T47D (cell line): ENCODE measurements at regions not wholly inside any gene's neighbourhood (a gene's known extent, or its start where the extent isn't known, plus 50 kb on each side); places are given as distances from the start of the nearest gene placed in this dataset.
"Not testable (repeated sequence)": the region's sequence is repeated elsewhere in the genome, so short reads cannot be mapped to it uniquely, and the experiment has no call there.

Experiments
- DNase-seq, 2 experiments: peaks; one replicate each; pipeline versions ENCODE4 v3.0.0 to v3.0.0-alpha.2; 2011 to 2012; ENCODE audit warnings: low read depth in 1 of 2, low spot score in 1 of 2
- JUND ChIP-seq: IDR thresholded peaks from 2 replicates; pipeline ENCODE4 v1.6.1; 2012; ENCODE audit warnings: low read depth
- in situ Hi-C: cut with HindIII; loops from 2 replicates; pipeline ENCODE4 v1.10.0; 2016; ENCODE audit warnings: low sequenced_read_pairs, low pct_unique_long_range_greater_than_20kb

DNA sequence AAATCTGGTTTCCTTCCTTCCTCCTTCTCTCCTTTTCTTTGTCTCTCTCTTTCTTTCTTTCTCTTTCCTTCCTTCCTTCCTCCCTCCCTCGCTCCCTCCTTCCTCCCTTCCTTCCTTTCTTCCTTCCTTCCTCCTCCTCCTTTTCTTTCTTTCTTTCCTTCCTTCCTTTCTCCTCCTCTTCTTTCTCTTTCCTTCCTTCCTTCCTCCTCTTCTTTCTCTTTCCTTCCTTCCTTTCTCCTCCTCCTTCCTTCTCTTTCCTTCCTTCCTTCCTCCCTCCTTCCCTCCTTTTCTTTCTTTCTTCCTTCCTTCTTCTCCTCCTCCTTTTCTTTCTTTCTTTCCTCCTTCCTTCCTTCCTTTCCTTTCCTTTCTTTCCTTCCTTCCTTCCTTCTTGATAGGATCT is 61.2 kb downstream of the VIP start:
- in situ Hi-C loops = no loop called here
- no peak for TF ChIP-seq JUND
- no peak for DNase-seq

DNA sequence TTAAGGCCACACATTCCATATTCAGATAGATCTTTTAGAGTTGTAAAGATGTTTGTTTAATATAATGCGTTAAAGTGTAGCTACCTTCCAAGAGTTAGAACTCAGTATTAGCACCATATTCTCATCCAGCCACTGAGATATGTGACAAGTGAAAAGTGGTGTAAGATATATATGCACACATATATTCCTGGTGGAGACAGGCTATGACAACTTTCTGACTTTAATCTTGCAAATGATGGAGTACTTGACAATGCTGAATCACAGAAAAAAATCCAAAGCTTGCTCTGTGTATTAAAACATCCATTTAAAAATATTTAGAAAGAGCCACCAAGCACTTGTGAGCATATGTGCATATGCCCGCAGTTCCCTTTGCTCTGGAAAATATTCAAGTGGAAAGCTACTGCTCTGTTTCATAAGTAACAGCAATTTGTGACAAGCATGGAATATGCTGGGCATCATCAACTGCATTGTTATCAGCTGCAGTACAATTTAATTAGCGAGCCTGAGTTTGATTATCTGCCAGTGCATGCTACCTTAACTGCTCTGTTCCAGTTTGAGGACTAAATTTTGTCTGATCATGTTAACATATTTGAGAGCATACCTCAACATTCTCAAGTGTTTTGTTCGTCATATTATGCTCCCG is 64.8 kb downstream of the VIP start:
- TF ChIP-seq JUND = no peak
- no peak for DNase-seq
- in situ Hi-C loops = no loop called here

DNA sequence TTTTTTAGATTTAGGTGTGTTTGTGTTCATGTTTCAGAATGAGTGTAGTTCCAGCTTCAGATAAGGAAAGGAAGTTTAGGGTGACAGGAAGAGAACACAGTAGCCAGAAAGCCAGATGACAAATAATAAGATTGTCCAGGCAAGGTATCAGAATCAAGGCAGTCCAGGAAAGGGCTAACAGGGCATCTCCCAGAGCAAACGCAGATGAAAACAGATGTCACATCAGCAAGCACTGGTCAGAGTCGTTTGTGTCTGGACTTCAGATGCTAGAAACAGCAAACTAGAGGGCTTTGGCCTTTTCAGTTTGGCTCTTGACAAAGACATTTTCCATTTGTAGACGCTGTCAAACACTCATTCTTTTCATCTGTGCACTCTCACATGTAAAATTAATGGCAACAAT is 65.5 kb downstream of the VIP start:
- DNase-seq = no peak
- in situ Hi-C loops = no loop called here
- no peak for TF ChIP-seq JUND

DNA sequence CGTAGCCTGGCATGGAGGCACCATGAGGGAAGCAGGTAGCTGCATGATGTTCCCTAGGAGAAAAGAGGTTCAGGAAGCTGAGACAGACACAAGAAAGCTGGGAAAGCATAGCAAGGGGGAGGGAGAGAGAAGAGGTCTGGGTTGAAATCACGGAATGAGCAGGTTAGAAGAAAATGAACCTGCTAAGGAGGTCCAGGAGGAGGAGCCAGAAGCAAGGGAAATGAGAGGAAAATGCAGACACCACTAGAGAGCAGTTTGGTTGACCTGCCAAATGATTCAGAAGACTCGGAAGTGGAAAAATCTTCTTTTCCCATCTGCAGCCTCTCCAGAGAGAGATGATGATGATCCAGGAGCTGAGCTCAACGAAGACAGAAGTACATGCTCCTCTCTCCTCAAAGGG is 70.9 kb downstream of the VIP start:
- DNase-seq = no peak
- in situ Hi-C loops = no loop called here
- TF ChIP-seq JUND = no peak

DNA sequence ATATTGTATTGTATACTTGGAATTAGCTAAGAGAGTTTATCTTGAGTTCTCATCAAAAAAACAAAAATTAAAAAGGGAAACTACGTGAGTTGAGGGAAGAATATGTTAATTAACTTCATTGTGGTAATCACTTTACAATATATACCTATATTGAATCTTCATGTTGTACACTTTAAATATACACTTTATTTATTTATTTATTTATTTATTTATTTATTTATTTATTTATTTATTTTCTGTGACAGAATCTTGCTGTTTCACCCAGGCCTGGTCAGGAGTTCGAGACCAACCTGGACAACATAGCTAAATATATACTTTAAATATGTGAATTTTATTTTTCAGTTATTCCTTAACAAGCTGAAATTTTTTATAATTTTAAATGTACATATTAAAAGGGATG is 74.1 kb downstream of the VIP start:
- no peak for TF ChIP-seq JUND
- DNase-seq = no peak
- in situ Hi-C loops = no loop called here

DNA sequence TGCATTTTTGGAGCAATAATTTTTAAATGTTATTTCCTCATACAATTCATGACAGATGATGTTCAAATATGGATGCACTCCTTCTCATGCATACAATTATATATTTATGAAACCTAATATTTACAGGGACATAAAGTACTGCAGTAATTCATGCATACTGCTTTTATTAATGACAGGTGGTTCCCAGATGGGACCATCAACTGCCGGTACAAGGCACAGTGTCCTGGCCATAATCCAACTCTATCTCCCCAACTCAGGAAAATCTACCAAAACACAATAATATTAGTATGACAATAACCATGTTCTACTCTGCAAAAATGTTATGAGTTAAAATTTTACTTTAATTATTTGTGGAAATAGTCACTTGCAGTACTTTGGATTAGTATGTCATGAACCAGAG is 77.8 kb downstream of the VIP start:
- no peak for TF ChIP-seq JUND
- DNase-seq = no peak
- in situ Hi-C loops = no loop called here

DNA sequence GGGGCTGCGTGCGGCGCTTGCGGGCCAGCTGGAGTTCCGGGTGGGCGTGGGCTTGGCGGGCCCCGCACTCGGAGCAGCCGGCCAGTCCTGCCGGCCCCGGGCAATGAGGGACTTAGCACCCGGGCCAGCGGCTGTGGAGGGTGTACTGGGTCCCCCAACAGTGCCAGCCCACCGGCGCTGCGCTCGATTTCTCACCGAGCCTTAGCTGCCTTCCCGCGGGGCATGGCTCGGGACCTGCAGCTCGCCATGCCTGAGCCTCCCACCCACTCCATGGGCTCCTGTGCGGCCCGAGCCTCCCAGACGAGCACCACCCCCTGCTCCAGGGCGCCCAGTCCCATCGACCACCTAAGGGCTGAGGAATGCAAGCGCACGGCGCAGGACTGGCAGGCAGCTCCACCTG is 83.8 kb downstream of the VIP start:
- in situ Hi-C loops, DNase-seq: not testable (repeated sequence)

DNA sequence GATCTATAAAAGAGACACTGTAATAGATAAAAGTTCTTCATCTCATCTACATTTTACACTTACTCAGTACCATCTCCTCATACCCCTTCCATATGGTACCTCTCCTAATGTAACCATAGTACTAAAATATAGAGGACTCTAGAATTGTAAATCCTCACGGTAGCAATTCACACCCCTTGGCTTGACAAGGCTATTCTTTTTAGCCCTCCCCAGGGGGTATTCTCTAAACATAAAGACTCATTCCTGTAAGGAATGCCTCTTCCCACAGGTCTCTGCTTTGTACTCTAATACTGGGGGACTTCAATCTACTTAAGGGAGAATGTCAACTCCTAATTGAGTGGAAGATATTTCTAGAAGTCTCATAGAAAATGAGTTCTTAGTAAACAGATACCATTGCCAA is 85.9 kb downstream of the VIP start:
- no peak for DNase-seq
- in situ Hi-C loops = no loop called here
- TF ChIP-seq JUND = no peak

DNA sequence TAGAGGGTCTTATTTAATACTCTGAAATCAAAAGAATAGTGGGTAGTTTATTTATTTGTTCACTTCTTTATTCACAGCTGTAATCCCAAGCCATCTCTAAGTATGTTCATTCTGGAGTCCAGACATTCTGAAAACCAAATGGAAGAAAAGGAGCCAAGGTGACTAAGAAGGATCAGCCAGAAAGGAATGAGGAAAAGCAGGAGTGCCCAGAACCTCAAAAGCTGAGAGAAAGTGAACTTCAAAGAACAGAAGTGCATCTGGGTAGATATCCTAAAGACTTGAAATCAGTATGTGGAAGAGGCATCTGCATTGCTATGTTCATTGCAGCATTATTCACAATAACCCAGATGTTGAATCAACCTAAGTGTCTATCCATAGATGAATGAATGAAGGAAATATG is 94.8 kb downstream of the VIP start:
- no peak for DNase-seq
- no peak for TF ChIP-seq JUND
- in situ Hi-C loops = no loop called here

DNA sequence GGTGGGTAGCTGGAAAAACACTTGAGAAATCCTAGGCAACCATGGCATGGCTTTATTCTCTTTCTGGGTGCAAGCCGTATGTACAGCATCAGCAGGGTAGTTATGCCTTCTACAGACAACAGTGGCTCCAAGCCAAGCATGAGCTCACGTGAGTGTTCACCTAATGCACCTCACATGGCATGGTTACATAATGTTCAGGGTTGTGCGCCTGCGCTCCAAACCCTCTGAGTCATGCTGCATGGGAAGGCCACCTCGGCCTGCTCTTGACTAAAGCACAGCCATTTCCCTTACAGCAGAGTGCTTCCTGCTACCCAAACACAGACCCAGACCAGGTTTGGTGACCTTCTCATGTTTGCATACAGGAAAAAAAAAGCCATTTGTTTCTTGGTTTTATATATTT is 96.2 kb downstream of the VIP start:
- TF ChIP-seq JUND = no peak
- peak in 1 of 2 experiments; percentile 12 for DNase-seq
- in situ Hi-C loops = no loop called here

DNA sequence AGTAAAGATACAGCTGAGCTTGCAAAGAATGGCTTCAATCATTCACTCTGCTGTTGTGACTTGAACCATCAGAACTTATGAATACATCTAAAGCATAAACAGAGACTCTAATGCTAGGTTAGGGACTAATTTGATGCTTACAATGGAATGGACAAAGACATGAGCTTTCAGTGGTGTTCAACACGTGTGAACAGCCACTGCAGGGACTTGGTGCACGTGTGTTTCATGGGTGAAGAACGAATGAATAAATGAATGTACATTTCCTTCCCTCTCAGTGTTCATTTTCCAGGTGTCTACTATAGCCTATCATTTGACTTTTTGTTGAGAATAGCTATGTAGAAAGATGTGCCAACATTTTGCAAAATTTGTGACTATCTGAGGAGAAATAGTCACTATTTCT is 98.3 kb downstream of the VIP start:
- no peak for TF ChIP-seq JUND
- no peak for DNase-seq
- in situ Hi-C loops = no loop called here

DNA sequence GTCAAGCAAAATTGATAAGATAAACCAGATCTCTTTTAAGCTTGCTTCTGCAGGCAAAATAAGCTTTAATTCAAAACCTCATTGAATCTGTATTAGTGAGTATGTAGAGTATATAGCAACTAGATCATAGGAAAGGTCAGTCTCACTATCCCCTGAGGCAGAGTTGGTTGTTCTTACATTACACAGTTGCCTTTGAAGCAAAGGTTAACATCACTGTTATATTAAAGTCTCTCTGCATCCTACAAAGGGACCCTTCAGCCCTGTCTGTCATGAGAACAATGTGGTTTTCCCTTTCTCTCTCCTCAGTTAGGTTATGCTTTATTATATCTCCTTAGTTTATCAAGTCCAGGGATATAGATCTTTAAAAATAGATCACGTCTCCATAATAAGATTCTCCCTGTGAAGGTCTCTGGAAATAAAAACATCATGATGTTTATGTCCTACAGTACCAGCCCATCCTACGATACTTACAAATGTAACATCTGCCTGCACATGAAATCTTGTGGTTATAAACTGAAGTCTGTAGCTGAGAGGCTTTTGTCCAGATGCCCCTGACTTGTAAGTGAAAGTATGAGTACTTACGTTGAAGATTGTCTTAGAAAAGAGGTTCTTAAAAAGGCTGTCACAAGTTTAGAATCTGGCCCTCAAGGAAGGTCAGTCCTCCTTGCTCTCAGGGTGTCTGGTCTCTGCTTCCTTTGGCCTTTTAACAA is 103.6 kb downstream of the VIP start:
- TF ChIP-seq JUND = no peak
- in situ Hi-C loops = no loop called here
- DNase-seq = no peak

DNA sequence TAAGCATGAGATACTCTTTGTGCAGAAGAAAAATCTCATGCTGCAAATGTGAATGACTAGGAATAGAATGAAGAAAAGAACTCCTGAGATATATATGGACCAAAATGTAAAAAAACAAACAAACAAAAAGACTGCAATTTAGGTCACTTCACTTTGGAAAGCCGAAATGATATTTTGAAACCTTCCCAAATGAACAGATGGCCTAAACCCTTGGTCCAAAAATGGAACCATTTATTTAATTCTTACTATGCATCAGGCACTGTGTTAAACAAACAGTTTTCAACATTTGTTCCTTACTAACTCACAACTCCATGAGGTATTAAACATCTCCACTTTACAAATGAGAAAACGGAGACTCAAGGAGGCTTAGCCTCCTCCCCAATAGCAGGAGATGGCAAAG is 107.5 kb downstream of the VIP start:
- no peak for DNase-seq
- in situ Hi-C loops = no loop called here
- no peak for TF ChIP-seq JUND

DNA sequence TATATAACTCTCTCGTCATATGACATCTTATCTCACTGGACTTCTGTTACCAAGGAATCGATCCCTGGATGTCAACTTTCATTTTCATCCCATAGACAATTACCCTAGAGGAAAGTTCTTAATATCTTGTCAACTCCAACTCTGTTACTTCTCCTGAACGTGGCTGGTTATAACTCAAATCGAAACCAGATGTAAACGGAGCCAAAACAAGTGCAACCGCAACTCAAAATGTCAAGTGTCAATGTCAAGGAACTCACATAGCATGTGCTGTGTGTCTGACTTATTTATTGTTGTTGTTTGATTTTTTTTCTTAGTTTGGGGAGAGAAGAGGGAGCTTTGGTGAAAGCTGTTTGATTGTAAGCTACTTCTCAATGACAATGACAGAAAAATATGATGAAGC is 108.6 kb downstream of the VIP start:
- TF ChIP-seq JUND = no peak
- in situ Hi-C loops = no loop called here
- DNase-seq = no peak
